ENCODE measurements at regions not wholly inside any gene's neighbourhood (a gene's known extent, or its start where the extent isn't known, plus 50 kb on each side); places are given as distances from the start of the nearest gene placed in this dataset.

DNA sequence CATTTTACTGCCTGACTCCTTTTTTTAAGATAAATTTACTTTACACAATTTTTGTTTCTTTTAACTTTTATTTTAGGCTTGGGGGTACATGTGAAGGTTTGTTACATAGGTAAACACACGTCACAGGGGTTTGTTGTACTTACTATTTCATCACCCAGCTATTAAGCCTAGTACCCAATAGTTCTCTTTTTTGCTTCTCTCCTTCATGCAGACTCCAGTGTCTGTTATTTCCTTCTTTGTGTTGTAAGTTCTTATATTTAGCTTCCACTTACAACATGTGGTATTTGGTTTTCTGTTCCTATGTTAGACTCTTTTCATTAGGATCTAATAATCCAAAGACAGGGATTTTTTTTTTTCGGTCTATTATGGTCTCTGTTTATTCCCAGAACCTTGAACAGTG lies 83.5 kb upstream of the CCN6 start:
- no peak for ATAC-seq
- intact Hi-C loops (cut with DNase I), result no loop called here
- 87 to 91% (median 90%) methylated on average over 2 of the region's 2 CpGs for WGBS, 4 donors

DNA sequence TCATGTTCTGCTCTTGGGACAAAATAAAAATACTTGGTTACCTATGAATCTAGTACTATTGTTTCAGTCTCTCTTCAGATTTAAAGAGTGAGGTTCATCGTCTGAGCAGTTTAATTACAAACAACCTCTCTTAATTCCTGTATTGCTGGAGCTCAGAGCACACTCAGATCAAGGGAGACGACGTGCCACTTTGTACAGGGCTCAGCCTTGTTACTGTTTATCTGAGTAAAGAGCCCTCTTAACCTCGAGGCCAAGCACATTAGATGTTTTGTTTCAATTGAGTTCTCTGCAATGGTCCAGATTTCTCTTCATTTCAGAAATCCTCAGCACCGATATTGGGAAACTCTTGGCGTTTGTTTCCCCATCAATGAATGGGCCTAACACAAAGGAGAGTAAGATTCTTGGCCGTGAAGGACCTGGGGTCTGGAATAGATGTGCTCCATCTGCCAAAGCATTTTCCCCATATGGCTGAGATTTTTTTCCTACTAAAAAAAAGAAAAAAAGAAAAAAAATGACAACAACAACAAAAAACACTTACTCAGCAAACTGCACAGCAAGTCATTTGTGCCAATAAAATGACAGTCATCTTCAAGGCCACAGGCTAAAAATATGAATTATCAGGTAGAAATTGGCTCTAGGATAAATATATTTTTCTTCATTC lies 82.6 kb upstream of the CCN6 start:
- TF ChIP-seq POLR2A (IDR thresholded peaks at IDR 0.05), result no peak
- TF ChIP-seq, protein P1, sequence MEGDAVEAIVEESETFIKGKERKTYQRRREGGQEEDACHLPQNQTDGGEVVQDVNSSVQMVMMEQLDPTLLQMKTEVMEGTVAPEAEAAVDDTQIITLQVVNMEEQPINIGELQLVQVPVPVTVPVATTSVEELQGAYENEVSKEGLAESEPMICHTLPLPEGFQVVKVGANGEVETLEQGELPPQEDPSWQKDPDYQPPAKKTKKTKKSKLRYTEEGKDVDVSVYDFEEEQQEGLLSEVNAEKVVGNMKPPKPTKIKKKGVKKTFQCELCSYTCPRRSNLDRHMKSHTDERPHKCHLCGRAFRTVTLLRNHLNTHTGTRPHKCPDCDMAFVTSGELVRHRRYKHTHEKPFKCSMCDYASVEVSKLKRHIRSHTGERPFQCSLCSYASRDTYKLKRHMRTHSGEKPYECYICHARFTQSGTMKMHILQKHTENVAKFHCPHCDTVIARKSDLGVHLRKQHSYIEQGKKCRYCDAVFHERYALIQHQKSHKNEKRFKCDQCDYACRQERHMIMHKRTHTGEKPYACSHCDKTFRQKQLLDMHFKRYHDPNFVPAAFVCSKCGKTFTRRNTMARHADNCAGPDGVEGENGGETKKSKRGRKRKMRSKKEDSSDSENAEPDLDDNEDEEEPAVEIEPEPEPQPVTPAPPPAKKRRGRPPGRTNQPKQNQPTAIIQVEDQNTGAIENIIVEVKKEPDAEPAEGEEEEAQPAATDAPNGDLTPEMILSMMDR (IDR thresholded peaks at IDR 0.05), result no peak
- ATAC-seq, result no peak
- Histone ChIP-seq H3K4me1 (peaks cover 0 to 35% (median 0%) of the 10 kb centered on the region in 12 donors), H3K9me3 (no peaks in the 10 kb centered on the region), H3K36me3 (no peaks in the 10 kb centered on the region), H3K27me3 (no peaks in the 10 kb centered on the region), H3K27ac (peak overlapping the region in 1 of 12 donors; percentile 80), H3K4me3 (no peak overlapping the region)
- DNase-seq, result no peak
- 76 to 83% (median 79%) methylated on average over 7 of the region's 7 CpGs for WGBS, 4 donors
- intact Hi-C loops (cut with DNase I), result no loop called here

More for the DNA sequence above, 83.5 kb upstream of the CCN6 start:
- Histone ChIP-seq H3K36me3 (no peaks in the 10 kb centered on the region), H3K27ac (peak overlapping the region in 1 of 12 donors; percentile 80), H3K4me1 (peaks cover 0 to 35% (median 0%) of the 10 kb centered on the region in 12 donors), H3K4me3 (no peak overlapping the region), H3K27me3 (no peaks in the 10 kb centered on the region), H3K9me3 (no peaks in the 10 kb centered on the region)
- no peak for TF ChIP-seq POLR2A (IDR thresholded peaks at IDR 0.05)
- TF ChIP-seq, protein P1 (IDR thresholded peaks at IDR 0.05), result no peak
- no peak for DNase-seq

DNA sequence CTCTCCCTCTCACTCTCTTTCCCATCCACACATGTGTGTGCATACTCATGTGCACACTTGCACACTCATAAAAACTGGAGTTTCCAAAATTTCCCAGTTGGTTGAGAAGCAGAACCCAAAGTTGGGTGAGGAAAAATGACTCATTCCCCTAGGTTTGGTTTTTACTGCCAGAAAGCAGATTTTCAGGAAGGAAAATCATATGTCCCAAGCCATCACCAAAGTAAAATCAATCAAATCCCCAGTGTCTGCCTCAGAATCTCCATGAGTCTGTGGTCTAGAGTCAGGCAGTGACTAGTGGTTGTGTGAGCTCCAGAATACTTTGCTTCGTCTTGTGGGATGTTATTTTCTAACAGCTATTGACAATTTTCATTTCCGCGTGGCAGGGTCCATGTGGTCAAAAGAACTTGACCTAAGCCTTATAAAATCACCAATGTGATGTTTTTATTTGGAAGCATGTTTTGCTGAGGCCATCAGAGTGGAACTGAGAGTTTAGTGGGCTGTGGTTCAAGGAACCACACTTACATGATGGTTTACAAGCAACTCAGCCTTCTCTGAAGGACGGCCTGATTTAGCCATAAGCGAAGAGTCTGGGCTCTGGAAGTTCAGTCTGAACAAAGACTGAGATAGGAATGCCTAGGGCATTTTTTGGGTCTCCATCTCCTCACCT lies 81.9 kb upstream of the CCN6 start:
- H3K27me3 ChIP-seq, result no peaks in the 10 kb centered on the region
- 92 to 95% (median 94%) methylated on average over 5 of the region's 5 CpGs for WGBS, 4 donors
- DNase-seq (no peak), ATAC-seq (no peak)
- TF ChIP-seq, protein P1 (IDR thresholded peaks at IDR 0.05), result no peak
- TF ChIP-seq POLR2A (IDR thresholded peaks at IDR 0.05), result no peak
- intact Hi-C loops (cut with DNase I), result no loop called here
- no peaks in the 10 kb centered on the region for H3K36me3 ChIP-seq
- peaks cover 0 to 35% (median 0%) of the 10 kb centered on the region in 12 donors for H3K4me1 ChIP-seq
- no peak overlapping the region for H3K4me3 ChIP-seq
- peak overlapping the region in 7 of 12 donors; percentile 39 to 80 (median 59) for H3K27ac ChIP-seq
- no peaks in the 10 kb centered on the region for H3K9me3 ChIP-seq

GRCh38 chr6:111972745-111973117 lies 81.2 kb upstream of the CCN6 start:
- 75 to 92% (median 89%) methylated on average over 5 of the region's 5 CpGs for WGBS, 4 donors
- no peak overlapping the region for H3K4me3 ChIP-seq
- H3K36me3 ChIP-seq, result no peaks in the 10 kb centered on the region
- TF ChIP-seq, protein P1 (IDR thresholded peaks at IDR 0.05), result no peak
- no peak for TF ChIP-seq POLR2A (IDR thresholded peaks at IDR 0.05)
- ATAC-seq, result peak in 1 of 4 donors; percentile 25
- intact Hi-C loops (cut with DNase I), result no loop called here
- no peaks in the 10 kb centered on the region for H3K27me3 ChIP-seq
- no peak for DNase-seq
- H3K4me1 ChIP-seq, result peaks cover 0 to 35% (median 0%) of the 10 kb centered on the region in 12 donors
- H3K27ac ChIP-seq, result peak overlapping the region in 11 of 12 donors; percentile 3 to 80 (median 54)
- no peaks in the 10 kb centered on the region for H3K9me3 ChIP-seq

Data from heart left ventricle (tissue), 16 donors.